HG03469 (cell line): ENCODE measurements at regions not wholly inside any gene's neighbourhood (a gene's known extent, or its start where the extent isn't known, plus 50 kb on each side); places are given as distances from the start of the nearest gene placed in this dataset.

ENCODE experiments used
- ATAC-seq: cut with Tn5 transposase; IDR thresholded peaks from one replicate; pipeline ENCODE4 v1.9.1; 2021; ENCODE audit warnings: mild to moderate bottlenecking, moderate library complexity, moderate number of reproducible peaks; ENCODE audit not compliant: unreplicated experiment

GRCh38 chr20:22470620-22471026, 113.7 kb downstream of the FOXA2 start:
- ATAC-seq = no peak

GRCh38 chr20:22466447-22467171, 117.8 kb downstream of the FOXA2 start:
- no peak for ATAC-seq

- no peak for ATAC-seq
These were observed 118.5 kb downstream of the FOXA2 start for GRCh38 chr20:22465622-22466446.

- ATAC-seq = no peak
These were observed 119.9 kb downstream of the FOXA2 start for GRCh38 chr20:22464312-22465003.

- ATAC-seq = no peak
These were observed 121.1 kb downstream of the FOXA2 start for GRCh38 chr20:22462975-22463914.

GRCh38 chr20:22460803-22461202, 123.6 kb downstream of the FOXA2 start:
- no peak for ATAC-seq

GRCh38 chr20:22460231-22460630, 124.1 kb downstream of the FOXA2 start:
- no peak for ATAC-seq

- ATAC-seq = no peak
These were observed 124.6 kb downstream of the FOXA2 start for GRCh38 chr20:22459754-22460153.

- ATAC-seq = no peak
These were observed 128.3 kb downstream of the FOXA2 start for GRCh38 chr20:22456109-22456508.

- ATAC-seq = no peak
These were observed 129.1 kb downstream of the FOXA2 start for GRCh38 chr20:22455259-22455658.

GRCh38 chr20:22453244-22454080, 130.9 kb downstream of the FOXA2 start:
- no peak for ATAC-seq

GRCh38 chr20:22452442-22453011, 131.8 kb downstream of the FOXA2 start:
- no peak for ATAC-seq

GRCh38 chr20:22450537-22450936, 133.8 kb downstream of the FOXA2 start:
- ATAC-seq = no peak

- no peak for ATAC-seq
These were observed 135.0 kb downstream of the FOXA2 start for GRCh38 chr20:22449188-22449973.

- ATAC-seq = no peak
These were observed 137.0 kb downstream of the FOXA2 start for GRCh38 chr20:22447447-22447778.

- no peak for ATAC-seq
These were observed 137.5 kb downstream of the FOXA2 start for GRCh38 chr20:22446613-22447446.

GRCh38 chr20:22442318-22442717, 142.1 kb downstream of the FOXA2 start:
- no peak for ATAC-seq

GRCh38 chr20:22438926-22439325, 145.4 kb downstream of the FOXA2 start:
- no peak for ATAC-seq
